Activated naive CD8-positive, alpha-beta T cell treated with anti-CD3 and anti-CD28 coated beads for 36 hours (primary cell): ENCODE measurements at regions not wholly inside any gene's neighbourhood (a gene's known extent, or its start where the extent isn't known, plus 50 kb on each side); places are given as distances from the start of the nearest gene placed in this dataset.

Experiments used
- DNase-seq: peaks from one replicate; pipeline ENCODE4 v3.0.0; 2021
- H3K27ac Mint-ChIP-seq: one replicate; pipeline ENCODE4 v1.8.0; 2022; ENCODE audit warnings: mild to moderate bottlenecking, moderate library complexity, mixed read lengths
- H3K27me3 Mint-ChIP-seq: one replicate; pipeline ENCODE4 v1.8.0; 2022; ENCODE audit warnings: mild to moderate bottlenecking, mixed read lengths
- H3K36me3 Mint-ChIP-seq: one replicate; pipeline ENCODE4 v1.8.0; 2021; ENCODE audit warnings: mild to moderate bottlenecking, mixed read lengths
- H3K4me1 Mint-ChIP-seq: one replicate; pipeline ENCODE4 v1.8.0; 2021; ENCODE audit warnings: mixed read lengths
- H3K4me3 Mint-ChIP-seq: one replicate; pipeline ENCODE4 v1.8.0; 2022; ENCODE audit warnings: mild to moderate bottlenecking, moderate library complexity, mixed read lengths
- H3K9me3 Mint-ChIP-seq: one replicate; pipeline ENCODE4 v1.8.0; 2022; ENCODE audit warnings: mixed read lengths

GRCh38 chr13:95381212-95381527 lies 79.9 kb upstream of the ABCC4 start:
- no peak for DNase-seq
- no peak overlapping the region for H3K4me3 Mint-ChIP-seq
- no peak overlapping the region for H3K27ac Mint-ChIP-seq

GRCh38 chr13:95382411-95382810 lies 81.2 kb upstream of the ABCC4 start:
- H3K4me1 Mint-ChIP-seq = peaks cover 2% of the 10 kb centered on the region
- no peaks in the 10 kb centered on the region for H3K27me3 Mint-ChIP-seq
- no peaks in the 10 kb centered on the region for H3K36me3 Mint-ChIP-seq
- no peak for DNase-seq
- no peak overlapping the region for H3K4me3 Mint-ChIP-seq
- H3K9me3 Mint-ChIP-seq = no peaks in the 10 kb centered on the region
- no peak overlapping the region for H3K27ac Mint-ChIP-seq

More at GRCh38 chr13:95381212-95381527, 79.9 kb upstream of the ABCC4 start:
- Mint-ChIP-seq H3K4me1 (no peaks in the 10 kb centered on the region), H3K9me3 (no peaks in the 10 kb centered on the region), H3K36me3 (no peaks in the 10 kb centered on the region), H3K27me3 (no peaks in the 10 kb centered on the region)

GRCh38 chr13:95382916-95383315 lies 81.7 kb upstream of the ABCC4 start:
- H3K4me1 Mint-ChIP-seq = peaks cover 2% of the 10 kb centered on the region
- no peaks in the 10 kb centered on the region for H3K27me3 Mint-ChIP-seq
- no peaks in the 10 kb centered on the region for H3K36me3 Mint-ChIP-seq
- H3K4me3 Mint-ChIP-seq = no peak overlapping the region
- DNase-seq = no peak
- no peak overlapping the region for H3K27ac Mint-ChIP-seq
- no peaks in the 10 kb centered on the region for H3K9me3 Mint-ChIP-seq

- H3K36me3 Mint-ChIP-seq = no peaks in the 10 kb centered on the region
- peaks cover 12% of the 10 kb centered on the region for H3K27me3 Mint-ChIP-seq
- H3K9me3 Mint-ChIP-seq = no peaks in the 10 kb centered on the region
- no peak overlapping the region for H3K27ac Mint-ChIP-seq
- no peak overlapping the region for H3K4me3 Mint-ChIP-seq
- no peak for DNase-seq
- H3K4me1 Mint-ChIP-seq = peaks cover 2% of the 10 kb centered on the region
These were observed 84.1 kb upstream of the ABCC4 start for GRCh38 chr13:95385373-95385772.

GRCh38 chr13:95385798-95386197 lies 84.5 kb upstream of the ABCC4 start:
- Mint-ChIP-seq H3K4me1 (peaks cover 2% of the 10 kb centered on the region), H3K27ac (no peak overlapping the region), H3K27me3 (peaks cover 12% of the 10 kb centered on the region), H3K4me3 (no peak overlapping the region), H3K36me3 (no peaks in the 10 kb centered on the region), H3K9me3 (no peaks in the 10 kb centered on the region)
- DNase-seq = no peak

- H3K4me1 Mint-ChIP-seq = peaks cover 2% of the 10 kb centered on the region
- no peak for DNase-seq
- H3K27ac Mint-ChIP-seq = no peak overlapping the region
- no peaks in the 10 kb centered on the region for H3K9me3 Mint-ChIP-seq
- no peak overlapping the region for H3K4me3 Mint-ChIP-seq
- H3K36me3 Mint-ChIP-seq = no peaks in the 10 kb centered on the region
- peaks cover 12% of the 10 kb centered on the region for H3K27me3 Mint-ChIP-seq
These were observed 85.1 kb upstream of the ABCC4 start for GRCh38 chr13:95386370-95386769.

- peaks cover 12% of the 10 kb centered on the region for H3K27me3 Mint-ChIP-seq
These were observed 86.5 kb upstream of the ABCC4 start for GRCh38 chr13:95387733-95388207.

GRCh38 chr13:95388420-95389079 lies 87.3 kb upstream of the ABCC4 start:
- Mint-ChIP-seq H3K27ac (no peak overlapping the region), H3K4me3 (no peak overlapping the region), H3K9me3 (no peaks in the 10 kb centered on the region), H3K27me3 (peaks cover 12% of the 10 kb centered on the region), H3K4me1 (peaks cover 2% of the 10 kb centered on the region), H3K36me3 (no peaks in the 10 kb centered on the region)
- DNase-seq = no peak

More at GRCh38 chr13:95387733-95388207, 86.5 kb upstream of the ABCC4 start:
- Mint-ChIP-seq H3K27ac (no peak overlapping the region), H3K4me1 (peaks cover 2% of the 10 kb centered on the region), H3K36me3 (no peaks in the 10 kb centered on the region), H3K9me3 (no peaks in the 10 kb centered on the region), H3K4me3 (no peak overlapping the region)
- DNase-seq = no peak

- Mint-ChIP-seq H3K4me3 (no peak overlapping the region), H3K36me3 (no peaks in the 10 kb centered on the region), H3K27ac (no peak overlapping the region), H3K9me3 (no peaks in the 10 kb centered on the region), H3K27me3 (peaks cover 22% of the 10 kb centered on the region), H3K4me1 (peaks cover 2% of the 10 kb centered on the region)
- no peak for DNase-seq
These were observed 90.1 kb upstream of the ABCC4 start for GRCh38 chr13:95391362-95391761.

- Mint-ChIP-seq H3K27me3 (peaks cover 22% of the 10 kb centered on the region), H3K4me1 (no peaks in the 10 kb centered on the region), H3K4me3 (no peak overlapping the region), H3K9me3 (no peaks in the 10 kb centered on the region), H3K36me3 (no peaks in the 10 kb centered on the region), H3K27ac (no peak overlapping the region)
- no peak for DNase-seq
These were observed 90.5 kb upstream of the ABCC4 start for GRCh38 chr13:95391785-95392184.

- no peaks in the 10 kb centered on the region for H3K4me1 Mint-ChIP-seq
- peaks cover 22% of the 10 kb centered on the region for H3K27me3 Mint-ChIP-seq
- H3K4me3 Mint-ChIP-seq = no peak overlapping the region
- DNase-seq = no peak
- no peaks in the 10 kb centered on the region for H3K36me3 Mint-ChIP-seq
- no peak overlapping the region for H3K27ac Mint-ChIP-seq
- H3K9me3 Mint-ChIP-seq = no peaks in the 10 kb centered on the region
These were observed 91.3 kb upstream of the ABCC4 start for GRCh38 chr13:95392597-95392996.

GRCh38 chr13:95403349-95404140 lies 102.3 kb upstream of the ABCC4 start:
- Mint-ChIP-seq H3K36me3 (no peaks in the 10 kb centered on the region), H3K27me3 (peaks cover 14% of the 10 kb centered on the region), H3K4me3 (peak overlapping the region; percentile 80), H3K27ac (no peak overlapping the region), H3K9me3 (no peaks in the 10 kb centered on the region), H3K4me1 (peaks cover 2% of the 10 kb centered on the region)
- DNase-seq = no peak

- Mint-ChIP-seq H3K36me3 (no peaks in the 10 kb centered on the region), H3K27ac (no peak overlapping the region), H3K27me3 (peaks cover 14% of the 10 kb centered on the region), H3K4me3 (peak overlapping the region; percentile 80), H3K9me3 (no peaks in the 10 kb centered on the region), H3K4me1 (peaks cover 2% of the 10 kb centered on the region)
- peak; percentile 70 for DNase-seq
These were observed 103.1 kb upstream of the ABCC4 start for GRCh38 chr13:95404141-95404882.

GRCh38 chr13:95406176-95406575 lies 104.9 kb upstream of the ABCC4 start:
- no peak for DNase-seq
- Mint-ChIP-seq H3K27ac (no peak overlapping the region), H3K4me3 (no peak overlapping the region), H3K4me1 (peaks cover 2% of the 10 kb centered on the region), H3K27me3 (peaks cover 14% of the 10 kb centered on the region), H3K9me3 (no peaks in the 10 kb centered on the region), H3K36me3 (no peaks in the 10 kb centered on the region)

- H3K4me3 Mint-ChIP-seq = no peak overlapping the region
- H3K4me1 Mint-ChIP-seq = no peaks in the 10 kb centered on the region
- no peaks in the 10 kb centered on the region for H3K27me3 Mint-ChIP-seq
- H3K9me3 Mint-ChIP-seq = no peaks in the 10 kb centered on the region
- DNase-seq = no peak
- H3K36me3 Mint-ChIP-seq = no peaks in the 10 kb centered on the region
- no peak overlapping the region for H3K27ac Mint-ChIP-seq
These were observed 110.3 kb upstream of the ABCC4 start for GRCh38 chr13:95411428-95412040.
